Renal pelvis (tissue), 1 donor: ENCODE measurements at regions not wholly inside any gene's neighbourhood (a gene's known extent, or its start where the extent isn't known, plus 50 kb on each side); places are given as distances from the start of the nearest gene placed in this dataset.
A peak's percentile ranks its signal among the peaks of the same experiment; 100 is the strongest.

Experiments used
- DNase-seq: peaks from one replicate; pipeline ENCODE4 v3.0.0-alpha.2; 2013

DNA sequence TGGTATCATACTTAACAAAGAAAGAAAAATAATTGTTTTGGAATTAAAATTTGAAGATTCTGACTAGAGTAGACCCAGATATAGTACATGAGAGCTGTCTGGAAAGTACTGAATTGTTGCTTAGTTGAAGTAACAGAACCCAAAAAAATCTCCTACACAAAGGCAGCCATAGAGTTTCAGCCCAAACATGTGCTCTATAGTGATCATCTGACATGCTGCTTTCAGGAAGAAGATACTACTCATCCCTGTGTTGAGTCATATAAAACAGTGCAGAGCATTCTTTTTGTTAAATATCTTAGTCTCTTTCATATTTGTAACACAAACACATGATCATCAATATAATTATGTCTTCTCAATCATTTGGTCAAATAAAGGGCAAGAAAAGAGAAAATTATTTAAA lies 84.8 kb upstream of the PTPRM start:
- DNase-seq, result no peak

DNA sequence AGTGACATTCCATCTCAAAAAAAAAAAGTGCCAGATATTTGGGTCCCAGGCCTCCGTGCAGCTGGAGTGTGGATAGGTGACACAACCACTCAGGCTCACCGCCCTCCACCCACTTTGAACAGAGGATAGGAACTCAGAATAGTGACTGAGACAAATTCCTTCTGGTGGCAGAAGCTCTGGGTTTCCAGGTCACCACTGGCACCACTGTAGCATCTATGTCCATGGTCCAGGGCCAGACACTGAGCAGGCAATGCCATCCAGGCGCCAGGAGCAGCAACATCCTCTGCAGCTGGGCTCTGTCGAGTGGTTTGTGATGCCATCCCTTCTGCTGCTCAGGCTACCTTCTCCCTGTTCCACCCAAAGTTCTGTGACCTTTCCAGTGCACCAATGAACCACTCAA lies 81.5 kb upstream of the PTPRM start:
- no peak for DNase-seq

- no peak for DNase-seq
Measured at GRCh38 chr18:7488571-7488970, 78.5 kb upstream of the PTPRM start.

DNA sequence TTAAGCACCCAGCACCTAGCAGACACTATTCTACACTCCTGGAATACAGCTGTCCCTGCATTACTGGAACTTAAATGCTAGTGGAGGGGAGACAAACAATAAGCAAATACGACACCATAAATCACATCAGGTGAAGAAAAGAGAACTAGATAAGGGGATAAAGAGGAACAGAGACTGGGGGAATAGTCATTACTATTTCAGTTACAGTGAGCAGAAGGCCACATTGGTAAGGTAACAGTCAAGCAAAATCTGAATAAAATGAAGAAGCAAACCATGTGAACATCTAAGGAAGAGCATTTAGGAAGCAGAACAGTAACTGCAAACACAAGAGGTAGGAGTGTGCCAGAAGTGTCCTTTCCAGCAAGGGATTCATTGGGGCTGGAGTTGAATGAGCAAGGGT lies 77.0 kb upstream of the PTPRM start:
- no peak for DNase-seq

DNA sequence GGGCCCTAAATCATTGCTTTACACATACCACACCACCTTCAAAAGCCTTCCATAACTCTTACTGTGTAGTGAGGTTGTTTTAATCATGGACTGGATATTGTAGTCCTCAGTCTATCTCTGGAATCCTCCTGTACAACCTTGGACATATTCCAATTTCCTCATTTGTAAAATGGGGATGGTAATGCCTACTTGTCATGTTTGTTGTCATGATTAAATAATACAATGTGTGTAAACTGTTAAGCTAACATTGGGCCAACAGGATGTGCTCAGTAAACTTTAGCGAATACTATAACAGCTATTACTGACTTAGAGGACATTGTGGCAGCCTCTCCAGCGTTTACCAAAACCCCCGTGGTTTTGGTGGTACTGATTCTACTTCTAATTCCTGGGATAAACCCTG lies 74.7 kb upstream of the PTPRM start:
- DNase-seq, result no peak

GRCh38 chr18:7497081-7497480 lies 70.0 kb upstream of the PTPRM start:
- DNase-seq, result no peak

GRCh38 chr18:7511106-7511505 lies 56.0 kb upstream of the PTPRM start:
- DNase-seq, result no peak

- peak; percentile 61 for DNase-seq
Measured at GRCh38 chr18:7512348-7512747, 54.8 kb upstream of the PTPRM start.

- DNase-seq, result no peak
Measured at GRCh38 chr18:7512990-7513389, 54.1 kb upstream of the PTPRM start.

DNA sequence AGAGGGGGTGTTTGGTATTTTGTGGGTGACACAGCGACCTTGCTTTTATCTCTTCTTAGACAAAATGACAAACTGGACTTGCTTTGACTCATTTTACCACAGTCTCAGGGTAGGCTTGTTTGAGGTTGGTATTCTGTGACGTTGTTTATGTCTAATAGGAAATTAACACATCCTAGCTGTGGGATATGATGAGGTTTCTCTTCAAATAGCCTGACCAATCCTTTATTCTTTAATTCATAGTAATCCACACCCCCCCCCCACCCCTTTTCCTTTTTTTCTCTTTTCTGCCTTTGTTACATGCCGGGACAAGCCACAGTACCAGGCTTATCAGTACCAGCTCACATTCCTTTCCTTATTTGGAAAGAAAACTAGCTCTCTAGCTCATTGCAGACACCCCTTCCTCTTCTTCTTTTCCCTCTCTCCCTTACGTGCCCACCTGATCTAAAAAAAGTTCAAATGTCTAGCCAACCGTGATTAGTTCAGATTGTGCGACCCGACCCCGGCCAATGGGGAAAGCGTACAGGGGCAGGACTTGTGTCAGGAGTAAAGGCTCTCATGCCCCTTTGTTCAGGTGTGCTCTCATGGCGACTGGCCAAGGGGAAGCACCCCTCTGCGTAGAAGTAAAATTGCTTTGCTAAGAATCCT lies 52.2 kb upstream of the PTPRM start:
- no peak for DNase-seq

- no peak for DNase-seq
Measured at GRCh38 chr18:7516266-7517117, 50.6 kb upstream of the PTPRM start.
